AG04450 (cell line): ENCODE measurements at regions not wholly inside any gene's neighbourhood (a gene's known extent, or its start where the extent isn't known, plus 50 kb on each side); places are given as distances from the start of the nearest gene placed in this dataset.

Experiments
- CTCF ChIA-PET: fragments of 300-600, 350-600 bp; formaldehyde crosslinking; extraction: SDS; loops from one replicate; lab custom pipeline; 2022; ENCODE audit warnings: antibody characterized with exemption, inconsistent platforms; lab: Charles Lee
- POLR2A ChIA-PET: fragments of 350-600 bp; formaldehyde crosslinking; extraction: SDS; loops from one replicate; lab custom pipeline; 2021; ENCODE audit warnings: antibody characterized with exemption, inconsistent platforms; lab: Yijun Ruan, JAX
- DNase-seq: peaks from one replicate; pipeline ENCODE4 v3.0.0-alpha.2; 2011; ENCODE audit warnings: low read depth, low spot score
- H3K27ac ChIP-seq: one replicate; pipeline ENCODE4 v1.5.1; 2012; ENCODE audit warnings: low read depth, low read length, control low read depth
- H3K27me3 ChIP-seq: one replicate; pipeline ENCODE4 v1.6.0; 2012; ENCODE audit warnings: low read length; ENCODE audit not compliant: control insufficient read depth, insufficient read depth
- H3K4me3 ChIP-seq: 2 replicates; pipeline ENCODE4 v1.5.1; 2011; ENCODE audit warnings: mild to moderate bottlenecking, low read depth, low read length, control low read depth
- H3K9me3 ChIP-seq: 2 replicates; pipeline ENCODE4 v1.5.1; 2012; ENCODE audit warnings: low read length; ENCODE audit not compliant: control insufficient read depth, insufficient read depth
- CTCF ChIP-seq: IDR thresholded peaks from 2 replicates; pipeline ENCODE4 v1.5.1; 2011; ENCODE audit warnings: low read depth, low read length, control low read depth, inconsistent platforms

- ChIA-PET POLR2A (no interaction called here), CTCF (no interaction called here)
- DNase-seq = no peak
- Histone ChIP-seq H3K4me3 (no peak overlapping the region), H3K27me3 (peaks cover 7% of the 10 kb centered on the region), H3K27ac (no peak overlapping the region), H3K9me3 (no peaks in the 10 kb centered on the region)
- no peak for TF ChIP-seq CTCF
Measured at GRCh38 chr3:34072297-34072696, 273.9 kb downstream of the PDCD6IP start.

- DNase-seq = no peak
- no peak for TF ChIP-seq CTCF
- CTCF ChIA-PET = no interaction called here
- POLR2A ChIA-PET = no interaction called here
- Histone ChIP-seq H3K4me3 (no peak overlapping the region), H3K27me3 (peaks cover 7% of the 10 kb centered on the region), H3K9me3 (no peaks in the 10 kb centered on the region), H3K27ac (no peak overlapping the region)
Measured at GRCh38 chr3:34073111-34073510, 274.7 kb downstream of the PDCD6IP start.

- H3K27ac ChIP-seq = no peak overlapping the region
- ChIA-PET POLR2A (no interaction called here), CTCF (no interaction called here)
- TF ChIP-seq CTCF = no peak
- no peak for DNase-seq
- H3K9me3 ChIP-seq = no peaks in the 10 kb centered on the region
- no peak overlapping the region for H3K4me3 ChIP-seq
- peaks cover 7% of the 10 kb centered on the region for H3K27me3 ChIP-seq
Measured at GRCh38 chr3:34073961-34074360, 275.5 kb downstream of the PDCD6IP start.

GRCh38 chr3:34075975-34076374, 277.5 kb downstream of the PDCD6IP start:
- CTCF ChIA-PET = no interaction called here
- H3K4me3 ChIP-seq = no peak overlapping the region
- peaks cover 6% of the 10 kb centered on the region for H3K27me3 ChIP-seq
- POLR2A ChIA-PET = no interaction called here
- no peak for TF ChIP-seq CTCF
- no peak overlapping the region for H3K27ac ChIP-seq
- no peak for DNase-seq
- H3K9me3 ChIP-seq = no peaks in the 10 kb centered on the region

GRCh38 chr3:34077417-34078195, 279.2 kb downstream of the PDCD6IP start:
- no peak for DNase-seq
- Histone ChIP-seq H3K9me3 (no peaks in the 10 kb centered on the region), H3K27ac (no peak overlapping the region), H3K4me3 (no peak overlapping the region), H3K27me3 (no peaks in the 10 kb centered on the region)
- TF ChIP-seq CTCF = no peak
- ChIA-PET CTCF (no interaction called here), POLR2A (no interaction called here)
